NCI-H510A treated with DMSO at 0.1 percent for 48 hours (cell line): ENCODE measurements at regions not wholly inside any gene's neighbourhood (a gene's known extent, or its start where the extent isn't known, plus 50 kb on each side); places are given as distances from the start of the nearest gene placed in this dataset.
"Not testable (repeated sequence)": the region's sequence is repeated elsewhere in the genome, so short reads cannot be mapped to it uniquely, and the experiment has no call there.

Experiments
- DNase-seq: peaks from one replicate; lab custom pipeline; 2025; lab: John Stamatoyannopoulos, UW

DNA sequence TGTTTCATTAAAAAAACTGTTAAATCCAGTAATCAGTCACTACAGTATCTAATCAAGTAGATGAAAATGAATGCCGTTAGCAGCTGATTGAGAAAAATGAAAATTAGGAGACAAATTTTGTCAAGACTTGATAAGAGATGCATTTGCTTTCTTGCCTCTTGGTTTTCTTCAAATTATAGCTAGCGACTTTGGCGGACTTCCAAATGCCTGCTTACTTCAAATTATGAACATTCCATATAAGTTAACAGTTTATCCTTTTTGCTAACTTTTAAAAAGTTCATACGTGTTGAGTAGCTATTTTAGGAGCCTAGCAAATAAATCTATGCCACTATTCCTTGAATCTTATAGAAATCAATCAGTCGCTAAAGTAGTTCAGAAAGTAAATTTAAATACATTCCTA is 58.8 kb downstream of the PPP4R3C start:
- no peak for DNase-seq

DNA sequence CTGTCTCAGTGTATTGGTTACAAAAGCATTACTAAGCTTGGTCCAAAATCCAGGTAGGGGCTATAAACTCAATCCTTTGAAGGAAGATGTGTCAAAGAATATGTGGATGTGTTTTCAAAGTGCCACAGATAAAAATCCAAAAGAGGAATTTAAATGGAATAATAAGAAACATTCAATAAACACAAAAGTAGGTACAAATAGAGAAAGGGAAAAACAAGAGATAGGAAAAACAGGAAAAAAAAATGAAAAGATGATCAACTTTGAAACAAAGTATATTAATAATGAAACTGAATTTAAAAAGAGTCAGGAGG is 64.0 kb downstream of the PPP4R3C start:
- no peak for DNase-seq

GRCh38 chrX:27391623-27392022 is 71.5 kb downstream of the PPP4R3C start:
- no peak for DNase-seq

- DNase-seq, result no peak
Observed at GRCh38 chrX:27381419-27381818, 81.7 kb downstream of the PPP4R3C start.

DNA sequence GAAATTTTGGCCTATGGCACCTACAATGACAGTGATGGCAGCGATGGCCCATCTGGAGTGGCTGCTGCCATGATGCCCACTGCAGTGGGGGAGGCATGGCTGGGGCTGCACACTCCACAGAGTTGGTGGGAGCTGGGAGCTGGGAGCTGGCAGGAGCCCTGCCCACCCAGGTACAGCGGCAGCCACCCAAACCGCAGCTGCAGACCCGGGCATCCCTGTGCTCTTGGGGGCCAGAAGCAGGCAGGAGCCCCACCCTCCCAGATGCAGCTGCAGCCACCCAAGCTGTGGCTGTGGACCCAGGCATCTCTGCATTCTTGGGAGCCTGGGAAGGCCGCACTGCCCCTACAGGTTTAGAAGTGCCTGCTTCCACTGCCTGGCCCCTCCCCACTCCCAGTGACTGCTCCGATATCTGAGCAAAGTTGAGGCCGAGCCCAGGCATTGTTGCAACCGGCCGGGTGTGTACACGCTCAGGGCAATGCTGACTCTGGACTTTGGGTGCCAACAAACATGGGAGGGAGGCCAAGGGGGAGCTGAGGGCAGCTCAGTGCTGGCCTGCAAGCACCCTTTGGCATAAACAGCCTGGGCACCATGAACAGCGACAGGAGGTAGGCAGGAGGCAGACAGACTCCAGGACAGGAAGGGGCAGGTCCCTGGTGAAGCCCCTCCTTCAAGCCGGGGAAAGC is 82.8 kb downstream of the PPP4R3C start:
- DNase-seq, result no peak

DNA sequence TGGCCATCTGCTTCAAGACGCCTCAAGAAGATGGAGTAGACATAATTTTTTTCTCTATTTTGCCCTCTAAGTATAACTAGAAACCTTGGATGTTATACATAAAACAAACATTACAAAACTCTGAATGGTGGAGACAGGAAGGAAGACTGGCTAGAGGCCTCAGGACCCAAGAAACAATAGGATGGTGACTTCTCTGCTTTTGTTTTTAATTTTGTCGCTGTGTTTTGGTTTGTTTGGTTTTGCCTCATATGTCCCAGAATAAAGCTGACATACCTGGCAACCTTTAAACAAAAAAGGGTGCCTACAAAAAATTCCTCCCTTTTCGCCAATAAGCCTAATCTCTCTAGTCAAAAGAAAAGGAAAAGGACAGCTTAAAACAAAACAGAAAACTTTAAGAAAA is 109.1 kb downstream of the PPP4R3C start:
- no peak for DNase-seq

GRCh38 chrX:27350476-27350875 is 112.7 kb downstream of the PPP4R3C start:
- DNase-seq, result no peak

GRCh38 chrX:27336466-27337091 is 126.6 kb downstream of the PPP4R3C start:
- DNase-seq, result peak; percentile 46

DNA sequence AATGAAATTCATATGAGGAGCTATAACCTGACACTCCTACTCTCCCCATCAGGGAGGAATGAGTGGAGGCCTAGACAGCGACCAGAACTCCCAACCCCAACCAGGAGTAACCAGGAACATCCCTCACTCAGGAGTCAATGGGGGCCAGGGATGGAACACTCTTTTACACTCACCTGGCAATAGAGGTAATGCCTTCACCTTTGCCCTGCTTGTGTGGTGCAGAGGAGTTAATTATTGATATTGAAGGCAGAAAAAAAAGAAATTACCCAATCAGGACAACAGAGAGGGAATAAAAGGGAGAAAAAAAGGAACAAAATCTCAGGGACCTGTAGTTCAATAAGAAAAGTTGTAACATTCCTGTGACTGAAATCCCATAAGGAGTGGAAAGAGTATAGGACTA is 141.5 kb downstream of the PPP4R3C start:
- DNase-seq, result no peak

GRCh38 chrX:27309406-27309805 is 153.7 kb downstream of the PPP4R3C start:
- DNase-seq, result no peak

- peak; percentile 57 for DNase-seq
Observed at GRCh38 chrX:27307546-27307945, 155.6 kb downstream of the PPP4R3C start.

DNA sequence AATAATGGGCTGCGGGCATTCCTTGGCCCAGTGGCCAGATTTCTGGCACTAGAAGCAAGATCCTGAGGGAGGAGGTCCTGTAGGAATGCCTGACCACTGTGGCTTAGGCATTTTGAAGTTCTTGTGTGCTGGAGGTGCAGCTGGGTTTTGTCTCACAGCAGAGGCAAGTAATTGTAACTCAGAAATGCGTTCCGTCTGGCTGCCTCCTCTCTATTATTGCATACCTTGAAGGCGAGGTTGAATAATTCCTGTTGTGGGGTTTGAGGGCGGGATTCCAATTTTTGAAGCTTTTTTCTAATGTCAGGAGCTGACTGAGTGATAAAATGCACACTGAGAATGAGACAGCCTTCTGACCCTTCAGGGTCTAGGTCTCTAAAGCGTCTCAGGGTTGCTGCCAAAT is 170.6 kb downstream of the PPP4R3C start:
- DNase-seq, result not testable (repeated sequence)

DNA sequence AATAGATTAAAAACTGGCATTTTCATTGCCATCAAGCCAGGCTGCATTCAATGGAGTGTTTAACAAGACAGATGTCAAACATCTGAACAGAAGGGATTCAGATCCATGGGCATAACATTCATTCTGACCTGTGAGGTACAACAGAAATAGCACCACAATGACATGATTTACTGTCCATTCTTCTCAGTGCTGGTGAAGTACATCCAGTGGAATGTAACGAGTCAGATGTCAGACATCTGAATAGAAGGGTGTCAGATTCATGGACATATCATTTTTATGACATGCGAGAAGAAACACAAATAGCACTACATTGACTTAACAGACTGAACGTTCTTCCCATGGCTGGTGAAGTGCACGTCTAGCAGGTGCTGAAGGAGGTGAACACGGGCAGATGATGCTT is 186.4 kb downstream of the PPP4R3C start:
- no peak for DNase-seq

GRCh38 chrX:27254656-27255055 is 208.5 kb downstream of the PPP4R3C start:
- no peak for DNase-seq

DNA sequence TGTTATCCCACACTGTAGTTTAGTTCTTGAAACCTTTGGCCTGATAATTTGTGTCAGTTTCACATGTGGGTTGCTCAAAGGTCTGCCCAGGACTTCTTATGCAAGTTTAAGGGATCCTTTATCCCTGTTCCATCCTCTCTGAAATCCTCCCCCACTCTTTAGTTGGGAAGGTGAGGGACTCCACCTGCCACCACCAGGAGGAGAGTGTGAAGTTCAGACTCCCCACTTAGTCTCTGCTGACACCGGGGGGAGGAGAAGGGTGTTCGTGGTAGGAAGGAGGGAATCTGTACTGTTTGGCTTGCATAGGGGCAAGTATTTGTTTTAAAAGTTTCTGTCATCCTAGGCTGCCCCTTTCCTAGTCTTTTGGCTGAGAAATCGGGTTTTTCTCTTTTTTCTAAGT is 211.8 kb downstream of the PPP4R3C start:
- no peak for DNase-seq

DNA sequence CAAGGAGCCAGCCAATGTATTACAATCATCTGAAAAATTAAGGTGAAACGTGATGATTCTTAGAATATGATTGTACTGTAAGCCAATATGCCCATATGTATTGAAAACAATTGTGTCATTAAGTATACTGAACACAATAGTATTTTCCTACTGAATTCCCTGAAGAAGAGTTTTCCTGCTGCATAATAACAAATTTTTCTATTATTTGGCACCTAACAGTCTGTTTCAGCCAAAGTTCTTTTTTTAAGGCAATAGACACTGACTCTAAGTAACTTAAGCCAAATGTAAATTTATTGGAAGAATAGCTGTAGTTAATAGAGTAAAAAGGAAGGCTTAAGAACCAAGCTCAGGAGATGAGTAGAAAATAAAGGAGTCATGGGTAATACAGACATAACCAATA is 220.6 kb downstream of the PPP4R3C start:
- no peak for DNase-seq

DNA sequence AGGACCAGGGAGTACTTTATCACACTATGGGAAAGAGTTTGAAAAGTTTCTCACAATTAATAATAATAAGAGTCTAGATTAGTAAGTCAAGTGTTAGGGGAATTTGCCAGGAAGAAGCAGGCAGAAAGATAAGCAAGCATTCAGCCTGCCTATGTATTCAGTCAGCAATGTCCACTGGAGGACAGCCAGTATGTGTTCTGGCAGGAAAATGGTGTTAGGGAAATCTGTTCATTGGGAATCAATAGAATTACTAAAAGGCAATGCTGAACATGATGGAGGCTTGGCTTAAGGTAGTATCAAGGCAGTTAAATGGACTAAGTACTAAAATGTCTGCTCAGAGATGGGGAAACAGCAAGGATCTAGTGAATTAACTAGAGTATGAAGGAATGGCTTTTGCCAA is 221.2 kb downstream of the PPP4R3C start:
- no peak for DNase-seq

DNA sequence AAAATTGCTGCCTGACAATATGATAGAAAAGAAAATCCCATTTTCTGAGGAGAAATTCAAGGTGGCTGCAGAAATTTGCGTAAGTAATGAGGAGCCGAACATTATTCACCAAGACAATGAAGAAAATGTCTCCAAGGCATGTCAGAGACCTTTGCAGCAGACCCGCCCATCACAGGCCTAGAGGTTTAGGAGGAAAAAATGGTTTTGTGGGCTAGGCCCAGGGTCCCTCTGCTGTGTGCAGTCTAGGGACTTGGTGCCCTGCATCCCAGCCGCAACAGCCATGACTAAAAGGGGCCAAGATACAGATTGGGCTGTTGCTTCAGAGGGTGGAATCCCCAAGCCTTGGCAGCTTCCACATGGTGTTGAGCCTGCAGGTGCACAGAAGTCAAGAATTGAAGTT is 223.1 kb downstream of the PPP4R3C start:
- not testable (repeated sequence) for DNase-seq

DNA sequence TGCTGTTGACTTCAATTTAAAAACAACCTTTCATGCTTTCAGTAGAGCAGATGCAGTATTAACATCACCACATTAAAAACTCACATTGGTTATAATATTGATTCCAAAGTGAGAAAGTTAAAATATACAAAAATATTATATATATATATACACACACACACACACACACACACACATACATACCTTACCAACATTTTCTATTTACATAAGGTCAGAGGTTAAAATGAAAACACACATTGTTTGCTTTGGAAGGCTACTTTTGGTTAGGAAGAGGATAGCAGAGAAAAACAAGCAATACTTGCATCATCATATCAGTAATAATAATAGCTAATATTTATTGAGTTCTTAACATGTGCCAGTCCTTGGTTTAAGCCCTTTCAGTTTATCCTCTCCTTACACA is 226.5 kb downstream of the PPP4R3C start:
- no peak for DNase-seq

- DNase-seq, result no peak
Observed at GRCh38 chrX:27229721-27230120, 233.4 kb downstream of the PPP4R3C start.

DNA sequence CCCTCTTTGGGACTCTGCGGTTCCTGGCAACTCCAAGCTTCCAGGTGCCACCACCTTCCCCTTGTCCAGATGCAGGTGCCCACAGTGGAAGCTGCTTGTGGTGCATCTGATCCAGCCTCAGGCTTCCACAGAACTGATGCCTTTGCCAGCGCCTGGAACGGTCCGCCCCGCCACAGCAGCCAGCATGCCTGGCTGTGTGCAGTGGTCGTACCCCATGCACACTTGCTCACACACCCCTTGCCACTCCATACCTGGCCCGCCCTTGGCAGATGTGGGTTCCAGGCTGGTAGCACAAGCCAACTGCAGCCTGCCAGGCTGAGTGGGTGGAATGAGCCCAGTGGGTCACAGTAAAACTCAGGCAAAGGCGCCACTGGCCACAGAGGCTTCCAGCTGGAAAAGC is 240.5 kb downstream of the PPP4R3C start:
- no peak for DNase-seq

GRCh38 chrX:27186671-27187070 is 276.5 kb downstream of the PPP4R3C start:
- DNase-seq, result peak; percentile 48

- no peak for DNase-seq
Observed at GRCh38 chrX:27163236-27163635, 299.9 kb downstream of the PPP4R3C start.

GRCh38 chrX:27162496-27162895 is 300.6 kb downstream of the PPP4R3C start:
- no peak for DNase-seq
